Epithelial cell of prostate (primary cell): ENCODE measurements at regions not wholly inside any gene's neighbourhood (a gene's known extent, or its start where the extent isn't known, plus 50 kb on each side); places are given as distances from the start of the nearest gene placed in this dataset.
"Not testable (repeated sequence)": the region's sequence is repeated elsewhere in the genome, so short reads cannot be mapped to it uniquely, and the experiment has no call there.

Experiments
- DNase-seq: peaks from one replicate; pipeline ENCODE4 v3.0.0-alpha.2; 2011; ENCODE audit warnings: low read depth, low spot score
- H3K27ac ChIP-seq: fragments of 450-650 bp; 2 replicates; pipeline ENCODE4 v1.5.1; 2017; ENCODE audit warnings: mild to moderate bottlenecking

- H3K27ac ChIP-seq: no peak overlapping the region
- no peak for DNase-seq
Measured at GRCh38 chr13:31598990-31599389, 140.3 kb upstream of the RXFP2 start.

- DNase-seq: no peak
- no peak overlapping the region for H3K27ac ChIP-seq
Measured at GRCh38 chr13:31605076-31605860, 134.1 kb upstream of the RXFP2 start.

- not testable (repeated sequence) for DNase-seq, H3K27ac ChIP-seq
Measured at GRCh38 chr13:31607531-31607930, 131.8 kb upstream of the RXFP2 start.

- H3K27ac ChIP-seq, DNase-seq: not testable (repeated sequence)
Measured at GRCh38 chr13:31608780-31609179, 130.5 kb upstream of the RXFP2 start.

- DNase-seq: no peak
- H3K27ac ChIP-seq: no peak overlapping the region
Measured at GRCh38 chr13:31610270-31610998, 128.9 kb upstream of the RXFP2 start.

GRCh38 chr13:31611214-31611613 is 128.1 kb upstream of the RXFP2 start:
- no peak for DNase-seq
- no peak overlapping the region for H3K27ac ChIP-seq

- H3K27ac ChIP-seq: no peak overlapping the region
- no peak for DNase-seq
Measured at GRCh38 chr13:31614073-31614472, 125.3 kb upstream of the RXFP2 start.

GRCh38 chr13:31614704-31615103 is 124.6 kb upstream of the RXFP2 start:
- no peak for DNase-seq
- no peak overlapping the region for H3K27ac ChIP-seq

- DNase-seq: no peak
- H3K27ac ChIP-seq: peak overlapping the region; percentile 18
Measured at GRCh38 chr13:31625115-31625514, 114.2 kb upstream of the RXFP2 start.

GRCh38 chr13:31627097-31627845 is 112.1 kb upstream of the RXFP2 start:
- H3K27ac ChIP-seq: no peak overlapping the region
- no peak for DNase-seq

GRCh38 chr13:31629085-31629780 is 110.1 kb upstream of the RXFP2 start:
- no peak overlapping the region for H3K27ac ChIP-seq
- DNase-seq: no peak

GRCh38 chr13:31631071-31631470 is 108.3 kb upstream of the RXFP2 start:
- H3K27ac ChIP-seq: no peak overlapping the region
- DNase-seq: no peak

- H3K27ac ChIP-seq: no peak overlapping the region
- DNase-seq: no peak
Measured at GRCh38 chr13:31631746-31632145, 107.6 kb upstream of the RXFP2 start.

GRCh38 chr13:31638577-31638976 is 100.7 kb upstream of the RXFP2 start:
- peak overlapping the region; percentile 62 for H3K27ac ChIP-seq
- DNase-seq: peak; percentile 18

- H3K27ac ChIP-seq: no peak overlapping the region
- DNase-seq: no peak
Measured at GRCh38 chr13:31639443-31640163, 99.7 kb upstream of the RXFP2 start.

GRCh38 chr13:31649766-31650165 is 89.6 kb upstream of the RXFP2 start:
- no peak overlapping the region for H3K27ac ChIP-seq
- no peak for DNase-seq

GRCh38 chr13:31653730-31654129 is 85.6 kb upstream of the RXFP2 start:
- no peak for DNase-seq

GRCh38 chr13:31663880-31664585 is 75.3 kb upstream of the RXFP2 start:
- H3K27ac ChIP-seq: no peak overlapping the region

More at GRCh38 chr13:31653730-31654129, 85.6 kb upstream of the RXFP2 start:
- no peak overlapping the region for H3K27ac ChIP-seq

More at GRCh38 chr13:31663880-31664585, 75.3 kb upstream of the RXFP2 start:
- DNase-seq: no peak
